Type B pancreatic cell (in vitro differentiated cells): ENCODE measurements at regions not wholly inside any gene's neighbourhood (a gene's known extent, or its start where the extent isn't known, plus 50 kb on each side); places are given as distances from the start of the nearest gene placed in this dataset.

Source experiments
- DNase-seq: peaks from one replicate; pipeline ENCODE4 v3.0.0; 2021; ENCODE audit warnings: mixed read lengths; ENCODE audit not compliant: unreplicated experiment; ENCODE audit errors: extremely low spot score
- H3K27ac Mint-ChIP-seq: 2 replicates; pipeline ENCODE4 v1.8.0; 2021; ENCODE audit warnings: mild to moderate bottlenecking, mixed read lengths
- H3K27me3 Mint-ChIP-seq: 2 replicates; pipeline ENCODE4 v1.8.0; 2021; ENCODE audit warnings: mixed read lengths
- H3K36me3 Mint-ChIP-seq: 2 replicates; pipeline ENCODE4 v1.8.0; 2021; ENCODE audit warnings: mixed read lengths
- H3K4me1 Mint-ChIP-seq: one replicate; pipeline ENCODE4 v1.8.0; 2021; ENCODE audit warnings: mixed read lengths; ENCODE audit not compliant: unreplicated experiment
- H3K4me3 Mint-ChIP-seq: 2 replicates; pipeline ENCODE4 v1.8.0; 2021; ENCODE audit warnings: mild to moderate bottlenecking, mixed read lengths
- H3K9me3 Mint-ChIP-seq: 2 replicates; pipeline ENCODE4 v1.8.0; 2021; ENCODE audit warnings: mixed read lengths
- CTCF ChIP-seq: fragments of 200-600 bp; sonication (generic); conservative IDR thresholded peaks from 2 replicates; pipeline ENCODE4 v1.5.0; 2021; ENCODE audit warnings: antibody characterized with exemption, mild to moderate bottlenecking

GRCh38 chr11:59302991-59303390 lies 55.7 kb upstream of the OR5AN1 start:
- H3K4me1 Mint-ChIP-seq: no peaks in the 10 kb centered on the region
- no peaks in the 10 kb centered on the region for H3K36me3 Mint-ChIP-seq
- TF ChIP-seq CTCF: no peak
- DNase-seq: no peak
- H3K27me3 Mint-ChIP-seq: peaks cover 4% of the 10 kb centered on the region
- no peak overlapping the region for H3K27ac Mint-ChIP-seq
- H3K9me3 Mint-ChIP-seq: no peaks in the 10 kb centered on the region
- H3K4me3 Mint-ChIP-seq: no peak overlapping the region

DNA sequence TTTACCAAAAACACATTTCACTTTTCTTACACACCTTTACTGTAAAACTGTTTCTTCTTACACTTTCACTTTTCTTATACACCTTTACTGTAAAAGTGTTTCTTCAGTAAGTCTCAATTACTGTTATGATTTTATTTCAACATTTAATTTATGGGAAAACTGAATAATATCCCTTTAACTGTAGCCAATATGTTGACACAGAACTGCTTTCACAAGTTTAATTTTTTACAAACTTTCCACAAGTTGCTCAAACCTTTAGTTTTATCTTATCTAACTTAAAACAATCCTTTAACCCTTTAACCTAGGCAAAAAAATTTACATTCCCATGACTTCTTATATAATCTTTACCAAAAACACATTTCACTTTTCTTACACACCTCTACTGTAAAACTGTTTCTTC lies 63.3 kb upstream of the OR5AN1 start:
- no peak overlapping the region for H3K27ac Mint-ChIP-seq
- TF ChIP-seq CTCF: no peak
- H3K4me3 Mint-ChIP-seq: no peak overlapping the region
- DNase-seq: no peak
- H3K9me3 Mint-ChIP-seq: no peaks in the 10 kb centered on the region
- no peaks in the 10 kb centered on the region for H3K4me1 Mint-ChIP-seq
- H3K36me3 Mint-ChIP-seq: no peaks in the 10 kb centered on the region
- no peaks in the 10 kb centered on the region for H3K27me3 Mint-ChIP-seq

- H3K9me3 Mint-ChIP-seq: no peaks in the 10 kb centered on the region
- no peak overlapping the region for H3K27ac Mint-ChIP-seq
- no peak overlapping the region for H3K4me3 Mint-ChIP-seq
- H3K4me1 Mint-ChIP-seq: no peaks in the 10 kb centered on the region
- no peaks in the 10 kb centered on the region for H3K36me3 Mint-ChIP-seq
- TF ChIP-seq CTCF: no peak
- H3K27me3 Mint-ChIP-seq: no peaks in the 10 kb centered on the region
- no peak for DNase-seq
These were observed 66.1 kb upstream of the OR5AN1 start for GRCh38 chr11:59292611-59293010.

- DNase-seq: no peak
- H3K27ac Mint-ChIP-seq: no peak overlapping the region
- H3K27me3 Mint-ChIP-seq: peaks cover 8% of the 10 kb centered on the region
- no peaks in the 10 kb centered on the region for H3K4me1 Mint-ChIP-seq
- no peaks in the 10 kb centered on the region for H3K36me3 Mint-ChIP-seq
- no peak overlapping the region for H3K4me3 Mint-ChIP-seq
- H3K9me3 Mint-ChIP-seq: no peaks in the 10 kb centered on the region
- TF ChIP-seq CTCF: no peak
These were observed 67.5 kb upstream of the OR5AN1 start for GRCh38 chr11:59291228-59291627.

- Mint-ChIP-seq H3K4me3 (no peak overlapping the region), H3K4me1 (peaks cover 2% of the 10 kb centered on the region), H3K27ac (no peak overlapping the region), H3K27me3 (peaks cover 17% of the 10 kb centered on the region), H3K36me3 (no peaks in the 10 kb centered on the region), H3K9me3 (no peaks in the 10 kb centered on the region)
- no peak for TF ChIP-seq CTCF
- no peak for DNase-seq
These were observed 69.1 kb upstream of the OR5AN1 start for GRCh38 chr11:59289356-59290181.
